GM19438 (cell line): ENCODE measurements at regions not wholly inside any gene's neighbourhood (a gene's known extent, or its start where the extent isn't known, plus 50 kb on each side); places are given as distances from the start of the nearest gene placed in this dataset.

Experiments
- ATAC-seq: cut with Tn5 transposase; IDR thresholded peaks from one replicate; pipeline ENCODE4 v1.9.1; 2021; ENCODE audit warnings: low read depth; ENCODE audit not compliant: unreplicated experiment

DNA sequence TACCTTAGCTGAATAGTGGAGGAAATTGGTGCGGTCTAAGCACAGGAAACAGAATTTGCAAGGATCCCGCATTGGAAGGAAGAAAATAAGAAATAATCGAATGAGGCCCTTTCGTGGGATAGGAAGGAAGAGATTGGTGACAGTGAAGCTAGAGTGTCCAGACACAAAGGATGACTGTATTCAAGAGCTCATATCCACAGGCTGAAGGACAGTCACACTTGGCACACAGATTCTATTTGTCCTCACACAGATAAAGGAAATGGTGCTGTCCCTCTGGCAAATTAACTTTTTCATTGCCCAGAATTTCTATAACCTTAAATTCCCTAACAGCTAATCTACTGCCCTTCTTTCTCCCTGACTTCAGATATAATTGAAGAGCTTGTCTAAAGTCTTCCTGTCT is 2188.9 kb upstream of the TENM3 start:
- ATAC-seq, result no peak

DNA sequence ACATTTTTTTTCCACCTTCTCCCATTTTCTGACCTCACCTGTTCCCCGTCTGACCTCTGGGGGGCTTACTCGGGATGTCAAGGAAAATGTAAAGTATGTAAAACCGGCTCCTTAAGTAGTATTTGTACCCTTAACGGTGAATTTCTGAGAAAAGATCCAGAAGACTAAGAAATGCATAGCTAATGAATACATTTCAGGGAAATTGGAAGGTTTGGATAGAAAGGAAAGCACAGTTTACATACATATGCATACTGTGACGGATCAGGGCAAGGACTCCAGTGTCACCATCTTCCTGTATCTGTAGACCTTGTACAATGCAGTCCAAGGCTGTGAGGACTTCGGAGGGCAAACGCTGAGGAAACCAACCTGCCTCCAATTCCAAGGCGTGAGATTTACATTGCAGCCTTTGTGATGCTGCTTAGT is 2185.9 kb upstream of the TENM3 start:
- ATAC-seq, result no peak

DNA sequence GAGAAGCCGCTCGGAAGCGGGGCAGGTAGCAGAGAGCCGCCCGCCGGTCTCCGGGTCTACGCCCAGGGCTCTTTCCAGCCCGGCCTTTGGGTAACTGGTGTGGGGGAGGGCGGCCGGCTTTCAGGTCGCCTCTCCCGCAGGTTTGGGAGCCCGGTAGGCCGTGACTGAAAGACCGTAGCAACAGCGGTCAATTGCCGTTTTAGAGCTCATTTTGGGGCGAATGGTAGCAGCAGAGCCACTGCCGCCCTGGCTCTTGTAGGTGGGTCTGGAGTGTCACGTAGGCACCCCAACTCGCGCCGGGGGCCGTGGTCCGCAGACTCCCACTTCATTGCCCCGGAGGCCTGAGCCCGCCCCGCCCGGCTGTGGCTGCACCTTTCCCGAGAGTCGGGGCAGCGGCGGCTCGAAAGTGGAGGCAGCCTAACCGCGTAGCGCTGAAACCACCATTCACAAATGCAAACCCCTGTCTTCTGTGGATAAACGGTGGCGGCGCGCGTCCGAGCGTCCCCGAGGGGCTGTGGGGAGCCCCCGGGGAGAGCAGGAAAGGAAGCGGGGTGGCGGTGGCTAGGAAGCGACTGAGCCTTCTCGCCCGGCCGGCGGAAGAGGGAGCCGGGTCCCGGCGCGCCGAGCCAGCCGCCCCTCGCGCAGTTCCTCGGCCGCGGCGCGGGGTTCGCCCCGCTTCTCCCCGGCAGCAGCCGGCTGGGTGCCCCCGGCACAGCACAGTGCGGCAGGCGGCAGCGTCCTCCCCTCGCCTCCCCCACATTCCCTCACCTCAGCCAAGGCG is 2185.1 kb upstream of the TENM3 start:
- no peak for ATAC-seq

DNA sequence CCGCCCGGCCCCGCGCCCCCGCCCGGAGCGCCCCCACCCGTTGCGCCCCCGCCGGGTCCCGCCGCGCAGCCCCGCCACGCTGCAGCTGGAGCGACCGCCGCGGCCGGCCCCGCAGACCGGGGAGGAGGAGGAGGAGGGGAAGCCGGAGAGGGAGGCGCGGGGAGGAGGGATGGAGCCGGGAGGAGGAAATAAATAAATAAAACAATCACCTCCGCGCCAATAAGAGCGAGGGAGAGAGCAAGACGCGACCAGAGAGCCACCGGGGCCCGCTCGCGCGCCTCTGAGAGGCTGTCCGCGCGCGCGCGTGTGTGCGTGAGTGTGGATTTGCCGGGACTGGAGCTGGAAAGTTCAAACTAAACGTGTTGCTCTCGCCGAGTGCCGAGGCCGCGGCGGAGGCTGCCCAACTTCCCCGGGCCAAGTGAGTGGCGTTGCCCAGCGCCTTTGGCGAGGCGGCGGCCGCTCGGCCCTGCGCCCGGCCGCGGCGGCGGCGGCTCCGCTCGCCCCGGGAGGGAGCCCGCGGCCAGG is 2184.4 kb upstream of the TENM3 start:
- no peak for ATAC-seq

DNA sequence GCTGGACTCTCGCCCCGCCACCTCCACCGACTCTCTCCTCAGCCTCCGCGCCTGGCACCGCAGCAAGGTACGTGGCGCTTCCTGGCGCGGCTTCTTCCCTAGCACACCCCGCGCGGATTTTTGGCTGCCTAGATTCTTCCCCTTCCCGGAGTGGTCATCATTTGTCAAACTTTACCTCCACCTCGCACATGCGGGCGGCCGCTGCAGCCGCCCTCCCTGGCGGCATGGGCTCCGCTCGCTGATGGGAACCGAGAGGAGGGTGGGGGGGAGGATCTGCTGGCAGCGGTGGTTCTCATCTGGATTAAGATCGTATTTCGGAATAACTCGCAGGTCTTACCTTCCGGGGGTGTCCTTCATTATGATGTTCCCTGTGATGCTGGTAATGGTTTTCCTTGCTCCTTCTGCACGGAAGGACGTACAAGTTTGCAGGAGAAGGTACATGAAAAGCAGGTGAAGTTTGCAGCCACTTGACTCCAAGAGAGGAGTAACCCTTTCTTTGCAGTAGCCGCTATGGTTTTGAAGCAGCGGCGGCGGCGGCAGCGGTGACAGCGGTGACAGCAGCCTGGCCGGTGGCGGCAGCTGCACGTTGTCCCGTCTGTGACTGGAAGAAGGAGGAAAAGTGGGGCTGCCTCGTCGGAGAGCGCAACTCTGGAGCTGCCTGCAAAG is 2183.9 kb upstream of the TENM3 start:
- no peak for ATAC-seq

DNA sequence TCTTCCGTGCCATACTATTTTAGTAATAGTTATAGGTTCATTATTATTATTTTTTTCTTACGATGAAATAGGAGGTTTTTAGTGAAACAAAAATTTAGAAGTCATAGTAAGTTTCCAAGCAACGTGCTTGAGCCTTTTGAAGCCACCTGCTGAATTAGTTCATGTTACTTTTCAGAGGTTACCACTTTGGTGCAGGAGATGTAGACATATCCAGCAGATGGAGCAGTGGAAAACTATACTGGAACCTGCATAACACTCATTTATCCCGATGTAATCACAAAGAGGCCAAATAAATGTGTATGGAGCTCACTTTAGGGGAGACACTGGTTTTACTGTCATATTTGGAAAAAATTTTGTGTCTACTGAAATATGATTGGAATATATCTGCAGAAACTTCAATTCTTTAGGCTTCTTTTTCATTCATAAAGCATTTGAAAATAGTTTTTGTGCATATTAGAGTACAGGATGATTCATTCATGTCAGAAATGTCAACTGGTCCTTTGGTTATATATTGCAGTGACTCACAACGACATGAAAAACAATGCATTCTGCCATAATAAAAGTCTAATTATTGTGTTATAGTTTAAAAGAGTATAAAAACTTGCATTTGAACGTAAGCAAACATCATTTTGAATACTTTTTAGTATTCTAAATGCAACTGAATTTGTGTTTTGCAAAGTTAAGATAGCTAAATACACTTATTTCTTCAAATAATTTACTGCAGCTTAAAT is 2182.9 kb upstream of the TENM3 start:
- no peak for ATAC-seq

DNA sequence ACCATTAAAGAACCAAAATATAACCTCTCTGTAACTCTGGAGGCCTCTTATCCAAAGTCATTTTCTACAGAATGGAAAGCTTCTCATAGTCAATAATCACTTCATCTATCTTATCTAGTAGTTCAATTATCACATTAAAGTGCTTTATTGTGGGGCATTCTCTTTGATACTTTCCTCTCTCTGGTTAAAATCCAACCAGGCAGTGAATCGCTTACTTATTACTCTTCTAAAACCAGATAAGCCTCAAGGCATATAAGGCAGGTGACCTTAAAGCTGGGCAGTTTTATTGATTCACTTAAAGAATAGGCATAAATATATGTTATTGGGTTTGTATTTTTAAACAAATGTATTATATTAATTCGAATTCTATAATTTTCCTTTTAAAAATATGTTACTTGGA is 2162.1 kb upstream of the TENM3 start:
- no peak for ATAC-seq

DNA sequence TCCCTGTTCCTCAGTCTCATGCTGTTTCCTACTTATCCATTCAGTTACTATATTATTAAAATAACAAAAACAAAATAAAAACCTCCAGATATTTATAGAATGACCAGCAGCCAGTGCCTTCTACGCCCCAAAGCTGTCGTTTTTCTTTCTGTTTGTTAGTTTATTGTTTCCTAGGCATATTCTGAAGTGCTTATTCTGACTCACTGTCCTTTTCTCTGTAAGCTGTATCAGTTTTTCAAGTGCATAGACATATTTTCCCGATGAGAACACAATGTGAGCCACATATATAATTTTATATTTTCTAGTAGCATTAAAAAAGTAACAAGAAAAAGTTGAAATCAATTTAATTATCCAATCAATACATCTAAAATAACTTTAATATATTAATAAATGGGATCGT is 2158.6 kb upstream of the TENM3 start:
- no peak for ATAC-seq

DNA sequence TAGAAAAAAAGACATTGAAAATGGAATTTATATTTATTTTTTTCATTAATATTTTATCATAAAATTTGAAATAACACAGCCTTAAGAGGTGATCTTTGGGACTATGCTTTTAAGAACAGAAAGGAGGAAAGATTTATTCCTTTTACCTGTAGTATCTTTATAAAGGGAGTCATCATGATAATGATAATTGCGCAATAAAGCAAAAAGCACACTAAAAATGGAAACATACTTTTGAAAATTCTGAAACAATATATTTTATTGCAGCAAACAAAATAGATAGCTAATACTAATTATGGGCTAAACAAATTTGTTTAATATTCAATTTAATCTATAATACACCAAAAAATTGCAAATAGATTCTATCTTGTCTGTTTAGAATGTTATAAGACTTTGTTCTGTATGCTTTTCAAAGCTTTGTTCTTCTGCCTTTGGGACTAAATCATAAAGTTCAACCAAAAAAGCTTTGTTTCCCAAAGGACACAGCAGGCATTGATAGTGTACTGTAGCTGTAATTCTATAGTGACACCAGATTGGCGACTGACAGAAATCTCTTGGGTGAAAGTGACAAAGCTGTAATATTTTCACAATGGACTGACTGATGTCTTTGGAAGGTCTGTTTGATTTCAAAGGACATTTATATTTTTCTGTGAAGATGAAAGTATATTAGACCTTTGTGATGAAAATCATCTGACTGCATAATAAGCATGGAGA is 2156.6 kb upstream of the TENM3 start:
- no peak for ATAC-seq

DNA sequence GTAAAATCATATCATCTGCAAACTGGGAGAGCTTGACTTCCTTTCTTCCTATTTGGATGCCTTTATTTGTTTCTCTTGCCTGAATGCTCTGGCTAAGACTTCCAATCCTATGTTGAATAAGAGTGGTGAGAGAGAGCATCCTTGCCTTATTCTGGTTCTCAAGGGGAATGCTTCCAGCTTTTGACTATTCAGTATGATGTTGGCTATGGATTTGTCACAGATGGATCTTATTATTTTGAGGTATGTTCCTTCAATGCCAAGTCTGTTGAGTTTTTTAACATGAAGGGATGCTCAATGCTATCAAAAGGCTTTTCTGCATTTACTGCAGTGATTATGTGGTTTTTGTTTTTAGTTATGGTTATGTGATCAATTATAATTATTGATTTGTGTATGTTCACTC is 2144.6 kb upstream of the TENM3 start:
- no peak for ATAC-seq

DNA sequence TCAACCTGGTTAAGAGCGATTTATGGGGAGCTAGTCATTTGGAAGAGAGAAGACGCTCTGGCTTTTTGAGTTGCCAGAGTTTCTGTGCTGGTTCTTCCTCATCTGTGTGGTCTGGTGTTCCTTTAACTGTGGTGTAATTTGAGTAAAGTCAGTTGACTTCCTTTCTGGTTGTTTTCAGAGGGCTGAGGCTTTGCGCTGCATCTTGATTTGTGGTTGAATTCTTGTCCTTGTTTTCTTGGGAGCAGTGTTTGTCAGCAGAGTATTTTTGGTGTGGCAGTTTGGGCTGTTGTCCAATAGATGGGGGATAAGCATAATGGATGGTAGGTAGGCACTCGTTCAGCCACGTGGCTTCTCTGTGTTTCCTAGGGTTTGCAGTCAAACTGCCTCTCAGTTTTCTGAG is 2143.2 kb upstream of the TENM3 start:
- no peak for ATAC-seq

DNA sequence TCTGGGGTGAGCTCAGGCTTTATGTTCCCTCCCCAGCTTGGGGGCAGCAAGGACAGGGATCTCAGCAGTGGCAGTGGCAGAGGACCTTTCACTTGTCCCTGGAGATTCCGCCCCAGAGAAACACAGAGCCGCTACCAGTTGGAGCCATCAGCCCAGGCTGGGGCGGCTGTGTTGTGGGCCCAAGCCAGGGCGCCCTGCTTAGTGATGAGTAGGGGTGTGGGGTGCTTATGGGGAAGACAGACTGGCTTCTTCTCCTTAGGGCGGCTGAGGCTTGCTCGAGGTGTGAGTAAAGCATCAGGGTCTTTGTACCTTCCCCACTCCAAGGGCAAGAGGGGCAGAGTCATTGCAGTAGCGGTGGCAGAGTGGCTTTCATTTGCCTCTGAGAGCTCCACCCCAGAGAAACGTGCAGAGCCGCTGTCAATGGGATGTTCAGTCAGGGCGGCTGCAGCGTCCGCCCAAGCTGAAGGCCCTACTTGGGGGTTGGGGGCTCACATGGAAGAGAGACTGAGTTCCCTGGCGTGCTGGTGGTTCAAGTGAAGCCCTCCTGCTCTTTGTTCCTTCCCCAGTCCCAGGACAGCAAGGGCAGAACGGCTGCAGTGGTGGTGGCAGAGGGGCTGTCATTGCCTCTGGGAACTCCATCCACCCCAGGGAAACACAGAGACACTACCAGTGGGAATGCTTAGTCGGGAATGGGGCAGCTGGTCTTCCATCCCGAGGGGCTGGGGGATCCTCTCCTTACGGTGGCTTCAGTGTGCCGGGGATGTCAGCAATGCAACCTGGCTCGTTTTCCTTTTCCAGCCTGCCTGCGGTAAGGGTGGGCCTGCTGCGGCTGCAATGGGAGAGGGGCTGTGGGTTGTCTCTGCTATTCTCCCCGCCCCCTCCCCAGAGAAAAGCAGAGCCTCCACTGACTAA is 2142.5 kb upstream of the TENM3 start:
- no peak for ATAC-seq

DNA sequence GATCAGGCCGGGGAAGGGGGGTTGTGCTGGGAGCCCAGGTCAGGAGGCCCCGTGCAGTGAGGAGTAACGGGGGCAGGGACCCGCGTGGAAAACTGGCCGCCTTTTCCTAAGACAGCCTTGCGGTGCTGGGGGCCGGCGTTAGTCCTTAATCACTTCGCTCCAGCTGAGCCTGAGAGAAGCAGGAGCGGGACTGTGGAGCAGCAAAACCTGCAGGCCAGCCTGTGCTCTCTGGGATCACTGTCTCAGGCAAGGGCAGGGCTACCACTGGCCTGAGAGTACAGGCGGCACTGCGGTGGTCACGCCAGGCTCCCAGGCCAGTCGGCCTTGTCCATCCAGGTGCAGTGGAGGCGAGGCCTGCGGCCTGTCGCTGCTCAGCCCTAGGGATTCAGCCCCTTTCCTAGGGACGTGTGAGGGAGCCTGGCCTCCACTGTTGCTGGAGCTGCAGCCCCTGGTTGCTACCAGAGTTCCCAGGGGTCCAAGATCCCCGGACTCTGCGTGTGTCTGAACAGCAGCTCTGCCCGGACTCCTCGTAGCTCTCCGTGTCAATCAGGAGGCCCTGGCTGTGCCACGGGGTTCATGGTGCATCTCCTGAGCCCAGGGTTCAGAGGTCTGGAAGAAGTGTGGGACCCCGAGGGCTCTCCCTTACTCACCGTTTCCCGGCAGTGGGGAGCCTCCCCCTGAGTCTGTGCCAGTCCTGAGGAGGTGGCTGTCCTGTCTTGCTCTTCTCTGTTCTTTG is 2141.7 kb upstream of the TENM3 start:
- no peak for ATAC-seq

DNA sequence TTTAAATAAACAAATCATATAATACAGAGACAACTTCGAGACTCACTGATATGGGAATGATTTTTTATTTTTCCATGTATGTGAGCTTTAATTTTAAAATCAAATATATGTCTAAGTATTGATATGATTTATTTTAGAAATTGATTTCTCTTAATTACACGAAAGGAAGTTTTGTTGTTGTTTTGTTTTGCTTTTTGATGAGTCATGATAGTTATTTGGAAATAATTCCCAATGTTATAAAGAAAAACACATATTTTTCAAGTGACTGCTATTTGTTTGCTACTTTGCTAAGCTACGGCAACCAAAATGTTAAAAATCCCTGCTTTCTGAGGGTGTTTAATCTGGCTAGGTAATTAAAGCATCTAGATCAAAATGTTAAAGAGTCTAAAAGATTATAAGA is 2139.4 kb upstream of the TENM3 start:
- no peak for ATAC-seq

DNA sequence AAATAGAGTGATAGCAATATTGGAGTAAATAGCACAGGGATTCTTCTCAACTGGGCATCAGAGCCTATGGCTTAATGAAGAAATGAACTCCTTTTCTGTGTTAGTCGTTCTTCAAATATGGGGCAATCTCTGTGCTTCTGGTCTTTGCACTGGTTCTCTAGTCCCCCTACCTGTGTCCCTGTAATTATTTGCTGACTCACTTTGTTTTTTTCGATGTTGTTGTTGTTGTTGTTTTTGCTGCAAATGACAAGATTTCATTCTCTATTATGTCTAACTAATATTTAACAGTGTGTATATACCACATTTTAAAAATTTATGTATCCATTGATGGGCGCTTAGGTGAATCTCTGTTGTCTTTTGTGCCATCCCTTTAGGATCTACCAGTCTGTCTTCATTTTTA is 2137.8 kb upstream of the TENM3 start:
- ATAC-seq, result no peak

DNA sequence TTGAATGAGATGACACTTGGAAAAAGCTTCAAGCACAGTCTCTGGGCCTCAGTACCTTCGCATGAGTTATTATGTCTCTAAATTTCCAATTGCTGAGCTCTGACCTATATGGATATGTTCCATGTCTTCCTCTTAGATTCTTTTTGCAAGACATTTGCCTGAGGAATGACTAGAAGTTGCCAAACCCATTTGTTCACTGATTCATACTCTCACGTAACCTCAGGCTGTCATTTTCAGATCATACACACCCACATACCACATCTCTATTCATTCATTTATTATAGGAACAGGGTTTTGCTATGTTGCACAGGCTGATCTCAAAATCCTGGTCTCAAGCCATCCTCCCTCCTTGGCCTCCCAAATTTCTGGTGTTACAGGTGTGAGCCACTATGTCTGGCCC is 2137.1 kb upstream of the TENM3 start:
- no peak for ATAC-seq

DNA sequence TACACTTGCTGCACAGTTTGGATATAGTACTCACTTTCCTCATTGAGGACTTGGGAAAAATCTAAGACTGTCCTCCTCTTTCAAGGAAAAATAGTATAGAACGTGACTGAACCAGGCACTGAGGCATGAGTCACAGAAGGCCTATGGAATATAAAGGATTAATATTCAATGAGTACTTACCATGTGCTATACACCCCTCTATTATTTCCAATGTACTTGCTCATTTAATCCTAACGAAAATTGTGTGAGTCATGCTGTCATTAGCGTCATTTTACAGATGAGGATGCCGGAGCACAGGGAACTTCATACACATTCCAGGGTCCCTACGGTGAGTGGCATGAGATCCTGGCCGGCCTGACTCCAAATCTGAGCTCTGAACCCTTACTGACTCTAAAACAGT is 2136.2 kb upstream of the TENM3 start:
- ATAC-seq, result no peak

DNA sequence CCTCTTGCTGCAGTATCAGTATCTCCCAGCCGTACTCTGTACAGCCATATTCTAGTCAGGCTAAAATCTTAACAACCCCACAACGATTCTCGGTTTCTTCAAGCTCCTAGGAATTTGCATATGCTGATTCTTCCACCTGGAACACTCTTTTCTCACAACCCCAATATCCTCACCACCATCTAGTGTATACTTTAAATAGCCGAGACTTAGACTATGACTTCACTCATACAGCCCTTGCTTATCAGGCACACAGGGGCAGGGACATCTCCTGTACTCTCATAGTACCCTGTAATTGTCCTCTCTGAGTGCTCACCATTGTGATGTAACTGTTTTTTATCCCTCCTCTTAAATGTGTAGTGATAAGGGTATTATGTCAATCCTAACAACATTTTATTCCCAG is 2126.4 kb upstream of the TENM3 start:
- ATAC-seq, result no peak

DNA sequence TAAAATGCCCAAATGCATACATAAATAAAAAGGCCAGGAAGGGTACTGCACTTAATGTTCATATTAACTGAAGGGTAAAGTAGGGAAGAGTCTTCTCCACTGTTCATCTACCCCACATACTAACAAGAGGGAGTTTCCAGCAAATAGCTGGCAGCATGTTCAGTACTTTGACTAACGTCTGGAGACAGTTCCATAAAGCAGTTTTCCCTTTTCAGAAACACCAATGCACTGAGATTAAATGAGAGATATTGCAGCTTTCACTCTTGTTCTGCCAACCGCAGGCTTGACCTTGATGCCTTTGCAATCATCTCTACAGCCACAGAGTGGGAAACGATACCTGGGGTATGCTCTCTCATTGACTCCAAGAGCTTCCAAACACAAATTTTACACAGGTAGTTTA is 2123.1 kb upstream of the TENM3 start:
- no peak for ATAC-seq
